A204.1 (cell line): ENCODE measurements at regions not wholly inside any gene's neighbourhood (a gene's known extent, or its start where the extent isn't known, plus 50 kb on each side); places are given as distances from the start of the nearest gene placed in this dataset.
"Not testable (repeated sequence)": the region's sequence is repeated elsewhere in the genome, so short reads cannot be mapped to it uniquely, and the experiment has no call there.

Source experiments
- FAIRE-seq: peaks from 2 replicates; lab custom pipeline; 2012; peaks lifted over from hg19 to GRCh38; lab: Jason Lieb, UNC

GRCh38 chr5:108442063-108442651, 60.3 kb upstream of the FBXL17 start:
- FAIRE-seq = not testable (repeated sequence)

DNA sequence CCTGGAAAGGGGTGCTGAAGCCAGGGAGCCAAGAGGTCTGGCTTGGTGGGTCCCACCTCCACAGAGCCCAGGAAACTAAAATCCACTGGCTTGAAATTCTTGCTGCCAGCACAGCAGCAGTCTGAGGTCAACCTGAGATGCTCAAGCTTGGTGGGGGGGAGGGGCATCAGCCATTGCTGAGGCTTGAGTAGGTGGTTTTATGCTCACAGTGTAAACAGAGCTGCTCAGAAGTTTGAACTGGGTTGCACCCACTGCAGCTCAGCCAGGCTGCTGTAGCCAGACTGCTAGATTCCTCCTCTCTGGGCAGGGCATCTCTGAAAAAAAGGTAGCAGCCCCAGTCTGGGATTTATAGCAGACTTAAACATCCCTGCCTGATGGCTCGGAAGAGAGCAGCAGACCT, 55.5 kb upstream of the FBXL17 start:
- no peak for FAIRE-seq

GRCh38 chr5:108436696-108437095, 54.8 kb upstream of the FBXL17 start:
- no peak for FAIRE-seq

- FAIRE-seq = no peak
Observed at GRCh38 chr5:108433600-108433999, 51.7 kb upstream of the FBXL17 start.

DNA sequence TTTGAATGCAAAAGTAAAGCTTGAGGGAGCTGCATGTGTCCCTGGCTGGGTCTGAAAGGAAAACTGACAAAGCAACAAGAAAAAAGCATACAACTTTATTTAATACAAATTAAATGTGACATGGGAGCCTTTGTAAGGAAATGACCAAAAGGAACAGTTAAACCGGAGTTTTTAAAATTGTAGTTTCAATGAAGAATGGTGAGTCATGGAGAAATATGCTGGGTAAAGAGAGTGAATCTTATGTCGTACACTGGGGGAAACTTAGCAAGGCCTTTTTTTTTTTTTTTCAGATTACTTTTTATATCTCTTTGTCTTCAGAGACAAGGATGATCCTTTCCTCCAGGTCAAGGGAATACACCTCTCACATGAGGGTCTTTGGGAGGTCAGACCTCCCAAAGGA, 50.1 kb upstream of the FBXL17 start:
- no peak for FAIRE-seq
